HG03108 (cell line): ENCODE measurements at regions not wholly inside any gene's neighbourhood (a gene's known extent, or its start where the extent isn't known, plus 50 kb on each side); places are given as distances from the start of the nearest gene placed in this dataset.
"Not testable (repeated sequence)": the region's sequence is repeated elsewhere in the genome, so short reads cannot be mapped to it uniquely, and the experiment has no call there.

Experiments
- ATAC-seq: cut with Tn5 transposase; IDR thresholded peaks from one replicate; pipeline ENCODE4 v1.9.1; 2021; ENCODE audit warnings: moderate library complexity; ENCODE audit not compliant: unreplicated experiment

DNA sequence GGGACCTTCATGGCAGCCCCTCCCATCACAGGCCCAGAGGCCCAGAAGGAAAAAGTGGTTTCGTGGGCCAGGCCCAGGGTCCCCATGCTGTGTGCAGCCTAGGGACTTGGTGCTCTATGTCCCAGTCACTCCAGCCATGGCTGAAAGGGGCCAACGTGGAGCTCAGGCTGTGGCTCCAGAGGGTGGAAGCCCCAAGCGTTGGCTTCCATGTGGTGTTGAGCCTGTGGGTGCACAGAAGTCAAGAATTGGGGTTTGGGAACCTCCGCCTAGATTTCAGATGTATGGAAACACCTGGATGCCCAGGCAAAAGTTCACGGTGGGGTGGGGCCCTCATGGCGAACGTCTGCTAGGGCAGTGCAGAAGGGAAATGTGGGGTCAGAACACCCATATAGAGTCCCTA, 105.3 kb upstream of the UNC5B start:
- not testable (repeated sequence) for ATAC-seq

DNA sequence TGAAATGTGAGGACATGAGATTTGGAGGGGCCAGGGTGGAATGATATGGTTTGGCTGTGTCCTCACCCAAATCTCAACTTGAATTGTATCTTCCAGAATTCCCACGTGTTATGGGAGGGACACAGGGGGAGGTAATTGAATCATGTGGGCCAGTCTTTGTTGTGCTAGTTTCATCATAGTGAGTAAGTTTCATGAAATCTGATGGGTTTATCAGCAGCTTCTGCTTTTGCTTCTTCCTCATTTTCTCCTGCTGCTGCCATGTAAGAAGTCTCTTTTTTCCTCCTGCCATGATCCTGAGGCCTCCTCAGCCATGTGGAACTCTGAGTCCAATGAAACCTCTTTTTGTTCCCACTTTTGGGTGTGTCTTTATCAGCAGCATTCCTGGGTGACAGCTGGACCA, 104.3 kb upstream of the UNC5B start:
- not testable (repeated sequence) for ATAC-seq

DNA sequence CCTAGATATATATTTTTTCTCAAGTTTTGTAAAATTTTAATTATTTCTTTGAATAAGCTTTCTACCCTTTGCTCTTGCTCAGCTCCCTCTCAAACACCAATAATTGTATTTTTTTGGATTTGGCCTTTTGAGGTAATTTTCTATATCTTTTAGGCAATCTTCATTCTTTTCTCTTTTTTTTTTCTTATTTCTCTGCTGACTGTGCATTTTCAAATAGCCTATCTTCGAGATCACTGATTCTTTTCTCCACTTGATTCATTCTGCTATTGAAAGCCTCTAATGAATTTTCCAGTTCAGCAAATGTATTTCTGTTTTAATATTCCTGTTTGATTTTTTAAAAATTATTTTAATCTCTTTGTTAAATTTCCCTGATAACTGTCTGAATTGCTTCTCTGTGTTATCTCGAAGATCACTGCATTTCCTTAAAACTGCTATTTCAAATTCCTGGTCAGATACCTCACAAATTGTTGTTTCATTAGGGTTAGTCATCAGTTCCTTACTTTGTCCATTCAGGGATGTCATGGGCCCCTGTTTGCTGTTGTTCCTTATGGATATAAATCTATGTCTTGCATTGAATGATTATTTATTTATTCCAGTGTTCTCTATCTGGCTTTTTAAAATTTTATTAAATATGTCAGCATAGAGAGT, 100.1 kb upstream of the UNC5B start:
- no peak for ATAC-seq

DNA sequence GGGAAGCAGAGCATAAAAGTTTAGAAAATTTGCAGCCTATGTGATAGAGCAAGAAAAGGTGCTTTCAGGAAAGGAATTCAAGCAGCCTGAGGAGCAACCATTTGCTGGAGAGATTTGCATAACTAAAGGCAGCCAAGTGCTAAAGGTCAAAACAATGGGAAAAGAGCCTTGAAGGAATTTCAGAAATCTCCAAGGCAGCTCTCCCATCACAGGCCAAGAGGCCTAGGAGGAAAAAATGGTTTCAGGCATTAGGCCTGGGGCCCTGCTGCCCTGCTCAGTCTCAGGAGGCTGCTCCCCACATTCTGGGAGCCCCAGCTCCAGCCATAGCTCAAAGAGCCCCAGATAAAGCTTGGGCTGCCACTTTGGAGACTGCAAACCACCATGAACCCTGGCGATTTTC, 95.9 kb upstream of the UNC5B start:
- ATAC-seq = no peak

DNA sequence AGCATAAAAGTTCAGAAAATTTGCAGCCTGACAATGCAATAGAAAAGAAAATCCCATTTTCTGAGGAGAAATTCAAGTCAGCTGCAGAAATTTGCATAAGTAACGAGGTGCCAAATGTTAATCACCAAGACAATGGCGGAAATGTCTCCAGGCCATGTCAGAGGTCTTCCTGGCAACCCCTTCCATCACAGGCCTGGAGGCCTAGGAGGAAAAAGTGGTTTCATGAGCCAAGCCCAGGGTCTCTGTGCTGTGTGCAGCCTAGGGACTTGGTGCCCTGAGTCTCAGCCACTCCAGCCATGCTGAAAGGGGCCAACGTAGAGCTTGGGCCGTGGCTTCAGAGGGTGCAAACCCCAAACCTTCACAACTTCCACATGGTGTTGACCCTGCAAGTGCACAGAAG, 94.8 kb upstream of the UNC5B start:
- not testable (repeated sequence) for ATAC-seq

DNA sequence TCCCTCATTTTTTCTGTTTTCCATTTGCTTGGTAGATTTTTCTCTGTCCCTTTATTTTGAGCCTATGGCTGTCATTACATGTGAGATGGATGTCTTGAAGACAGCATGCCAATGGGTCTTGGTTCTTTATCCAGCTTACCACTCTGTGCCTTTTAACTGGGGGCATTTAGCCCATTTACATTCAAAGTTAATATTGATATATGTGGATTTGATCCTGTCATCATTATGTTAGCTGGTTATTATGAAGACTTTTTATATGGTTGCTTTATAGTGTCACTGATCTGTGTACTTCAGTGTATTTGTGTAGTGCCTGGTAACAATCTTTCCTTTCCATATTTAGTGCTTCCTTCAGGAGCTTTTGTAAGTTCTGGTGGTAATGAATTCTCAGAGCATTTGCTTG, 89.3 kb upstream of the UNC5B start:
- no peak for ATAC-seq

DNA sequence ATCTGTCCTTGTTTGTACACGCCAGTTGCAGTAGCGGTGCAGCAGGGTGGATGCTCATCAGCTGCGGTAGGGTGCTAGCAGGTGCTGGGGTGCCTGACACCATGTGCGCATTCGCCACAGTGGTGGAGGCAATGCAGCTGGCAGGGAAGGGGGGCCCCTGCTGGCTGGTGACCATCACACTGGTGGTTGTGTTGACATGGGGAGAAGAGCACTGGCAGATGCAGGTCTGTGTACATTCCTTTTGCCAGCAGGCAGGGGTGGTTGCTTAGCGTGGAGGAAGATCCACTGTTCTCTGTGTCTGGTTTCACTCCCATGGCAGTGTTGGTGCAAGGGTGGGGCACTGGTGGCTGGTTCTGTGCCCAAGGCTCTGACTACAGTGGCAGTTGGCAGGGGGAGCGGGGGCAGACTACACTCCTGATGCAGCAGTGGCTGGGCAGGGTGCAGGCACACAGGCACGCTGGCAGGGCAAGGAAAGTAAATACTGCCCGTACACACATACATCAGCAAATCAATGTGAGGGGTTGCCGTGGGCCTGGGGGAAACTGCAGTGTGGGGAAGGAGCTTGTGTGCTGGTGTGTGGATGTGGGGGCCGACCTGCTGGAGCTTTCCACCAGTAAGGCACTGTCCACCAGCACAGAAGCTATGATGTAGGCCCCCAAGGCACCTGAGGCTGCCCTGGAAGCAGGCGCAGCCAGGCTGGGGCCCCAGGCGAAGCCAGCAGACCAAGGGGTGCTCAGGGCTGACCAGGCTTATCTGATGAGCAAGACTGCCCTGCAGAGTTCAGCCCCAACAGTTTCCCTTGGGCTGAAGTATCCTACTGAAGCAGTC, 87.2 kb upstream of the UNC5B start:
- no peak for ATAC-seq

DNA sequence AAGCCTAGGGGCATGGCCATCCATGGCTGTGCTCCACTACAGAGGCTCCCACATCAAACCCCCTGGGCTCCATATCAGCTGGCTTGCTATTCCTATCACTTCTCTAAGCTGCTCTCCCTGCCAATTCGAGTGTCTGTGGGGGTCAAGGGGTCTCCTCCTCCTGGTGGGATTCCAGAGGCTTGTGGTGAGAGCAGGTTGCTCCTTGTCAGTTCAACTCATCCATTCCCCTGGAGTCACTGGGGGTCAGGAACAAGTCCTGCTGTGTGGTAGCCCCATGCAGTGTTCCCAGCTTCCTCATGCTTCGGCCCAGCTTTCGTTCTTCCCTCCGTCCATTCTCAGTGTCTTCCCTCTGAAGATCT, 86.6 kb upstream of the UNC5B start:
- no peak for ATAC-seq

DNA sequence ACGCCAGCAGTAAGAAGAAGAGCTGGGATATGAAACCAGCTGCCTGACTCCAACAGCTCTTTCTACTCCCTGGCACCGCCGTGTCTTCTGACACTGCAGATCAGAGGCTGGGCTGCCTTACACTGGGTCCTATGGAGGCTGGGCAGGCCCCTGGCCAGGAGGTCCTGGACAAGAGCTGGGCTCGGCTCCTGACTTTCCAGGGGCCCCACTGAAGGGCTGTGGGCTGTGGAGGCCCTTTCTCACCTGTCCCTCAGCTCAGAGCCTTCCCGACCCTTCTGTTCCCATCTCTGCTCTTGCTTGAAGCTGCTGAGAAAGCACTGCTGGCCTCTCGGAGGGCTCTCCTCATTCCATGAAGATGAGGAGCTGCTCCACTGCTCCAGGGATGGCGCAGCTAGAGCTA, 85.9 kb upstream of the UNC5B start:
- ATAC-seq = no peak

DNA sequence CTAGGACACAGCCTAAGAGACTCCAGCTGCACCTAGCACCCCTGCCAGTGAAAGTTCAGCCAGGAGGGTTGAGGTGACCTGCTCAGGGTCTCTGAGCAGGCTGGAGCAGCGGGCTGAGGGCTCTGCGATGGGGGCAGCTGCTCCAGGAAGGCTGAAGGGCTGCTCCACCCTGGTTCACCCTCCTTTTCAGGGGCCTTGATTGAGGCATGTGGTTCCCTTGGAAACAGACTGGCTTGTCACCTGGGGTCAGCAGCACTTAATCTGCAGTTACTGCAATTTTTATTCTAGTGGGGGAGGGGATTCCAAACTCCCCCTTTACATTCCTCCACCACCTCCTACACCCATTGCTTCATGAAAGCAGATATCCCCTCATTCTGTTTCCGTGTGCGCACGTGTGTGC, 85.3 kb upstream of the UNC5B start:
- no peak for ATAC-seq

DNA sequence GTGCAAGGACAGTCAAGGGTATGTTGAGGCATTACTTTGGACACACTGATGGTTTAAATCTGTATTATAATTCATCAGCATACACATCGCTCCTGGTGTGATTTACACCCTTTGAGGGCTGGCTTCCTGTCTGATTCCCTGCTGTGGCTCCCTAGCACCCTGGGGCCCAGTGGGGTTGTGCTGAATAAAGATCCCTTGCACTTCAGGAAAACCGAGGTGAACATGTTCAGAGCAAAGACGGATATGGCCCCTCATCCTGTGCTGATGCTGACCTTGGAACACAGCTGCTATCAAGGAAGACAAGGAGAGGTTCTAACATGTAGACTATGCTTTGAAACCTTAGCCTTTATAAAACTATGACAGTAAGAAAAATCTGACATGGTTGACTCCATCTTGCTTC, 84.6 kb upstream of the UNC5B start:
- no peak for ATAC-seq

DNA sequence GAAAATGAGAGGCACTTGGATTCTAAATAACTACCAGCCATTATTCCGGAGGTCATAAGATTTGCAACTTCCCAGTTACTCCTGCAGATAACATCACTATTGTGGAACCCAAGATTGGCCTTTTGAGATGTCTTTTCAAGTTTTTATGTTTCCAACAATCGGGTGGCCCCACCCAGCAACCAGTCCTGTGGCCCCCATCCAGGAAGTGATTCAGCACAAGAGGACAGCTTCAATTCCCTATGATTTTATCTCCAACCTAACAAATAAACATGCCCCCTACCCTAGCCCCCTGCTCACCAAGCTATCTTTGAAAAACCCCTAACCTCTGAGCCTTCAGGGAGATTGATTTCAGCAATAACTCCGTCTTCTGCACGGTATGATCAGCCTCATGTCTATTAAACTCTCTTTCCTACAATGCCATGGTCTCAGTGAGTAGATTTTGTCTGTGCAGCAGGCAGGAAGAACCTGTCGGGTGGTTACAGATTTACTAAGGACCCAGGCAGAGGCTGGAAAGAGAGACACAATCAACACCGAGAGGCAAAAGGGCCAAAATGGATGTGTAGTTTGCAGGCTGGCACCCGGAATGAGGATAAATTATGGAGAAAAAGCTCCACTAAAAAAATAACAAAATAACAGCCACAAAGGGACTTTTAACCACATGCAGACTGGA, 83.9 kb upstream of the UNC5B start:
- ATAC-seq = no peak

DNA sequence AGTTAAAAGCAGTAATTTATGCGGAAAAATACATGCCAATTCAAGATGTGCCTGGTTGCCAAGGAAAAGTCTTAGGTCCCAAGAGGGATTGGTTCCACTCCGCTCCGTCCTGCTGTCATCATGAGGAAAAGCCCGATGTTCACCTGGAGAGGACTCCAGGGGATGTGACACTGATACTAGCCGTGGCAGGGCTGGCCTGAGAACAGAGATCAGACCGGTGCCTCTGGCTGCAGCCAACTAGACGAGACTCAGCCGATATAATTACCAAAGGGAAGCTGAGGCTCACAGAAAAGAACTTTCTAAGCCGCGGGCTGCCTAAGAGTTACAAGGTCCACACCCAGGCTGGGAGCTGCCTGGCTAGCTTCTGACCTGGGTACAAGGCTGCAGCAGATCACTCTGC, 81.3 kb upstream of the UNC5B start:
- ATAC-seq = no peak

DNA sequence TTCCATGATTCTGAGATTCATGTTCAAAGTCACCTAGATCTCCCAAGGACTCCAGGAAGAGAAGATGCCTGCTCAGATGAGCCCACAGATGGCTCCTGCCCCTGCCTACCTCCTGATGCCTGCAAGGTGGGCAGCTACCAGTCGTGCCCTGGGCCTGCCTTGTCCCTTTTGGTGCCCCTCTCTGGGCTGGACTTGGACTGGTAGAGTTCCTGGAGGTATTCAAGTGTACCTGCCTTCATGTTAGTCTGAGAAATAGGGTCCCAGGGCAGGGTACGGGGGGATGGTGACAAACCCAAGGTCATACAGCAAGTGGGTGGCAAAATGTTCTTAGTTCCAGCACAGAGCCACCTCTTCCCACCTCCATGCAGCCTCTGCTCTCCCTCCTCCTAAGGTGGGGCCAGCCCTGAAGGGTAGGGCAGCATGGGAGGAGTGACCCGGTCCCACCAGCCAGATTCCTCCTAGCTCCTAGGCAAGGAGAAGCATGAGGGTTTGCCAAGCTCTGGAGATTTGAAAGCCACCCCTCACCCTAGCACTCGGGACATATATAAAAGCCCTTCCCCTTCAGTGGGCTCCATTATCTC, 80.8 kb upstream of the UNC5B start:
- no peak for ATAC-seq

DNA sequence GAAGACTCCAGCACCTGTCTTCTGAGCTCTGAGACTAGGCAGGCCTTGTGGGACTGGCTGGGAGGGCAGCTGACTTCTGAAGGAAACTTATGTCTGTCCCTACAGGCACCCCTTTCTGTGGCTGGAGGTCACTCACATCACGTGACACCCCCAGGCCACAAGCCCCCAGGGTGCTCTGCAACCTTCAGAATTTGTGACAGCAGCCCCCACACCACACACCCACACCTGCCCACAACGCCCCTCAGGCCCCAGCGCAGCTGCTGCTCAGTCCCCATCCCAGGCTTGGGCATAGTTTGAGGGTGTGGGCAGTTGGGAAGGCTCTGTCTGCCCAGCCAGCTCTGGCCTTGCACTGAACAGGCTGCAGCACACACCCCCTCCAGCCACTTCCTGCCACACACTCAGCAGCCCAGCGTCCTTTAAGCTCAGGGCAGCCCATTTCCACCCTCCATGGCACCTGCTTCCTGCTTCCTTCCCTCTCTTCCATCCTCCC, 80.0 kb upstream of the UNC5B start:
- ATAC-seq = no peak

DNA sequence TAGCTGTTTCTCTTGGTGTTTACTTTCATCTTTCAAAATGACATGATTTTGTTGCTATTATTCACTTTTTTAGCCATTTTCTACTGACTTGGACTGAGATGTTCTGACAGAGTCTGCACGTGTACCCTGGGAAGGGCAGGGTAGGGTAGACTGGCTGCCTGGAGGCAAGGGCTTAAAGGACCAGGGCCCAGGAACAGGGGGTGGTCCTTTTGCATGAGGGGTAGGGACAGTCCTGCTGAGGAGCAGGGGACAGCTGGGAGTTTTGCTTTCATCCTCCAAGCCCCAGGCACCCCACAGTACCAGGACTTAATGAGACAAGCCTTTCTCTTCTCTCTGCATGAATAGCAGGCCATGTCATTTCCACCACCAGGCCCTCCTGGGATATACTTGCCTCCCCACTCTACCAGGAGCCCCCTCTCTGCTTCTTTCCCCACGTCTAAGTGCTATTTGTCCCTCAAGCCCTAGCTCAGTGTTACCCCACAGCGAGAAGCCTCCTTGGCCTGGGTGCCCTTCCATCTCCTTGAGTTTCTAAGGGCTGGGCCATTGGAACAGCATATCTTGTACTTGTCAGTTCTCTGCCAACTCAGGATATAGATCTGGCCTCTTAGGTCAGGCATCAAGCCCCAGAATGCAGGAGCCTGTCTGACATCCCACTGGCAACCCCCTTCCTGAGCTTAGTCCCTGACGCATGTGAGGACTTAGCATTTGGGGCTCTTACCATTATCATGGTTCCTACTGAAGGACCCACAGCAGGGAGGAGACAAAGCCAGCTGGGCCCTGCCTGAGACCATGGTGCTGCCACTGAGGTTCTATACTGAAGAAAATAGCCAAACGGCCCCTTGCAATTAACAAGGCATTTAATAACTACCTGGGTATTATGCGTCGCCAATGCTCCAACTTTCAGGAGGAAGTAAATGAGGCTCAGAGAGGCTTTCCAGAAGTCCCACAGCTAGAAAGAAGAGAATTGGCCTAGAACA, 78.4 kb upstream of the UNC5B start:
- ATAC-seq = no peak

DNA sequence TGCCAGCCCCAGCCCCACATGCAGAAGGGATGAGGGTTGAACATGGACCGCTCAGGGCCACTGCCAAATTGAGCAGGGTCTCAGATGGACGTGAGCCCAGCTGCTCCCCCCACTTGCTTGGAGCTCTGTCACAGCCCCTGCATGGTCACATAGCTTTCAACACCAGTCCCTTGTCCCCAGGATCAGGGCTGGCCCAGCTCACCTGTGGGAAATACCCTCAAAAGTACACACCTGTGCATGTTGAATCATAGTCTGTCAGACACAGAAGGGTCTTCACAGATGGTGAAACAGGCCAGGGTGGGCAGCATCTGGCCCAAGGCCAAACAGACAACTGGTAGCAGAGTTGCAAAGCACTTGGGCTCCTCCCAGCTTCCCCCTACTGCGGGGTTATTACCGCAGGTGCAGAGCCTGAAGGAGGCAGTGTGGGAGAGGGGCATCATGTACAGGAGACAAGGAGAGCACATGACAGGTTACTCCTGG, 77.6 kb upstream of the UNC5B start:
- no peak for ATAC-seq

DNA sequence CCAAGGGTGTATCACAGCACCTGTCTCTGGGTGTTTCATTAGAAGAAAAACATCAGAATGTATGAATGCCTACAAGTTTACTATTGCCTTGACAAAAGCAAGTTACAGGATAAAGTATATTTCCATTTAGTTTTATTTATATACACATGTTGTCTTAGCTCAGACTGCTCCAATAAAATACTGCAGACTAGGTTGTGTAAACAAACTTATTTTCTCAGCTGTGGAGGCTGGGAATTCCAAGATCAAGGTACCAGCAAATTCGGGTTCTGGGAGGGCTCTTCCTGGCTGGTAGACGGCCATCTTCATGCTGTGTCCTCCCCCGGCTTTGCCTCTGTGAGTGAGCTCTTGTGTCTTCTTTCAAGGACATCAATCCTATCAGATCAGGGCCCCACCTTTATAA, 77.1 kb upstream of the UNC5B start:
- no peak for ATAC-seq

DNA sequence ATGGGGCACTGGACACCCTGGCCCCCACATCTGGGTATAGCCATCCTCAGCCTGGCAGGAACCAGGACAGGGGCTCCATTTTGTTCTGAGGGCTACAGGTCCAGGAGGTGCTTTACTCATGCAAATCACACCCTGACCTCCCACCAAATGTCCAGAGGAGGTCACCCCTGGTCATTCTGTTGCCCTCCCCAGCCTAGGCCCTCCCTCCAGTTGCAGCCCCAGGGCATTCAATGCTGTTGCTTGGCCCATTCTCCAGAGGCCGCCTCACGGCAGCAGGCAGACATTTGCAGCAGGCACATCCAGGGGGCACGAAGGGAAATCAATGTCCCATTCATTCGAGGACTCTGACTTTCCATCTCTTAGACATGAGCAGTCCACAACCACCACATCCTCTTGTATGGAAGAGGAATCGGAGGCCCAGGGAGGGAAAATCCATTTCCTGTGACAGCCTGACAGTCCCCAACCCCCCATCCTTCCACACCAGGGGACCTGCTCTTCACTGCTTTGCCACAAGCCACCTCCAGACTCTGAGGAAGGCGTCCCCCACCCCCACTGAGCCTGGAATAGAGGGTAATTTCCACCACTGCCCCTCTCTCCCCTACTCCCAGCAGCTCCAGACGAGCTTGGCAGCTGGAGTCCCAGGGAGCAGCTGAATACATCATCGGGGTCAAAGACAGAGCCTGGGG, 76.2 kb upstream of the UNC5B start:
- no peak for ATAC-seq

DNA sequence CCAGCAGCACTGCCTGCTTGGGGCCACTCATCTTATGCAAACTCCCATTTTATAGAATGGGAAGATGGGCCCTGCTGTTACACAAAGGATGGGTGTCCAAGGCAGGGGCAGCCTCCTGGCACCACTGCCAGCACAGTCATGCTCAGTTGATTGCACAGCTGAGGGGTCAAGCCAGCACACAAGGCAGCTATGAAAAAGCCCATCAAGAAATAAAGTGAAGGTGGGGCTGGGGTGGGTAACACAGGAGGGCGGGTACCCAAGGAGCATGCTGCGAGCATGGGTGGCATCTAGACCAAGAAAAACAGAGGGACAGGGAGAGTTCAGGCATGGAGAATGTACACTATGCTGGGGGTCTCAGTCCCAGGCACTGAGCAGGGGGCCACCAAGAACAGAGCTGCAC, 74.7 kb upstream of the UNC5B start:
- no peak for ATAC-seq
